ENCODE measurements at regions not wholly inside any gene's neighbourhood (a gene's known extent, or its start where the extent isn't known, plus 50 kb on each side); places are given as distances from the start of the nearest gene placed in this dataset.

DNA sequence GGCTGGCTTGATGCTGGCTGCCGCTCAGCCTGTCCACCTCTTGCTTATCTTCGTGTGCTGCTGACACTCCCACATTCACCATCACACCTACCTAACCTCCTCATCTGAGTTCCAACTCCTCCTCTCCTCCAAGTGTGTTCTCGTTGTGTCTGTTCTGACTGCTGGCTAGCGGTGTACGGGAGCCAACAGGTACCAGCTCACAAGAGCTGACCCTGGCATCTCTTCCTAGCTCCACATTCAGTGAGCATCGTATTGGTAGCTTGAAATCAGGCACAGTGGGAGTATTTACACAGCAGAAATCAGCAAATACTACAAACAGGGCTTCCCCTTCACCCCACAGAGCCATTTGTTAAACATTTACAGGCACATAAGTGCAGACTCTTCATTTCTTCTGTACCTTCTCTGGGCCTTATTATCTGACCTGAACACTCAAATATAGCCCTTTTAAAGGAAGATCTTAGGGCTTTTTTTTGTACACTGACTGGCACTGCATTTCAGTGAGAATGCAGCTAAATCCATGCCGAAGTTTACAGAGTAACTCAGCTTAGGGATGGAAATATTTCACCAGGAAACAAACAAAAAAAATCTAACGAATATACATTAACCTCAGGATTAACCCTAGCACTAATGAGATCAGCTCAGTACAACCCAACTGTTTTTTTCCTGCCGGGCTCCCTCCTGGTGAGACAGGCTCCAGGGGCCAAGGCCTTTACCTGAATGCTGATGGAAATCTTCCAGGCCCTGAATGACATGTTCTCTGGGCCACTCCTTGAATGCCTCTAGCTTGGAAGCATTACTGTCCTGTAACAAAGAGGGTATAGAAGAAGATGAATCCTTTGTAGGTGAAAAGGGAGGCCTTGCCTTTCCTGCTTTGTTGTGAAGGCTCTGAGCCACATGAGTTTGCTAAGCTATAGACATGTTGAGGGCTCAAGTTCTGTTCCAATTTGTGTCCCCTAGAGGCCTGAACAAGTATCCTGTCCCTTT lies 150.5 kb upstream of the LPP start:
- Histone ChIP-seq H3K4me3 (no peak overlapping the region), H3K4me1 (peaks cover 53% of the 10 kb centered on the region), H3K27ac (peak overlapping the region; percentile 75 to 84), H3K4me2 (peak overlapping the region; percentile 77), H3K9me3 (no peaks in the 10 kb centered on the region)
- ChIA-PET CTCF (interaction anchor here (1.3 kb wide), 1 partner anchor 14 kb away, joined by 5 read pairs; no protein-coding TSS in a partner anchor), POLR2A (interaction anchor here (0.8 kb wide), 1 partner anchor 258 kb away, joined by 3 read pairs; the partner anchor contains the start of gene BCL6)
- ATAC-seq, result peak; percentile 80 to 92
- DNase-seq (ENCODE audit: low read depth in 1 of 2, low spot score in 1 of 2), result peak; percentile 12 to 76
- peak; percentile 64 for TF ChIP-seq MAFK (IDR thresholded peaks at IDR 0.05; ENCODE audit: partially characterized antibody)
- TF ChIP-seq CHD4 (IDR thresholded peaks at IDR 0.05; ENCODE audit: borderline replicate concordance), result no peak
- no peak for FAIRE-seq
- WGBS (ENCODE audit: missing lambda C conversion rate), result 13% methylated on average over 9 of the region's 9 CpGs

- H3K4me2 ChIP-seq, result no peak overlapping the region
- peaks cover 33% of the 10 kb centered on the region for H3K4me1 ChIP-seq
- peak in 1 of 2 experiments; percentile 30 for DNase-seq (ENCODE audit: low read depth in 1 of 2, low spot score in 1 of 2)
- FAIRE-seq, result no peak
- no peak overlapping the region for H3K4me3 ChIP-seq
- peak overlapping the region in 1 of 2 experiments; percentile 63; a peak in 3 of 6 replicates for H3K27ac ChIP-seq
- 87% methylated on average over 17 of the region's 17 CpGs for WGBS (ENCODE audit: missing lambda C conversion rate)
- TF ChIP-seq JUN (IDR thresholded peaks at IDR 0.05), result no peak
- TF ChIP-seq MAFK (IDR thresholded peaks at IDR 0.05; ENCODE audit: partially characterized antibody), result peak; percentile 39
- TF ChIP-seq ESRRA (IDR thresholded peaks at IDR 0.05; ENCODE audit: borderline replicate concordance, low read length), result no peak
- H3K9me3 ChIP-seq, result peaks cover 3% of the 10 kb centered on the region; the same call in 1 of the 3 replicates
- POLR2A ChIA-PET, result no interaction called here
- no peak for ATAC-seq
- CTCF ChIA-PET, result no interaction called here
Measured at GRCh38 chr3:188006726-188007393, 147.1 kb upstream of the LPP start.

DNA sequence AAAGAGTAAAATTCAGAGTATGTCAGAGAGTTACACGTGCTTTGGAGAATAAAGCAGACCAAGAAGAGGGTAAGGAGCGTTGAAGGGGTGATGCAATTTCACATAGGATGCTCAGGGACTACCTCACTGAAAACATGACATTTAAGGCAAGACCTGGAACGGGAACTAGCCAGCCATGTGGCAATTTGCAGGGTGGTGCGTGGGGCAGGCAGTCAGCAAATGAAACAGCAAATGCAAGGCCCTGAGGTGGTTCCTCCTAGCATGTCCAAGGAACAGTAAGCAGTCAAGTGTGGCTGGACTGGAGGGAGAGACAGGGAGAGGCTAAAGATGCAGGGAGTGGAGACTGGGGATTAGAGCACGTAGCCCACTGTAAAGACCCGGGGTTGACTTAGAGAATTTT lies 146.1 kb upstream of the LPP start:
- ATAC-seq (no peak), DNase-seq (ENCODE audit: low read depth in 1 of 2, low spot score in 1 of 2) (no peak), FAIRE-seq (no peak)
- CTCF ChIA-PET, result no interaction called here
- POLR2A ChIA-PET, result no interaction called here
- no peak overlapping the region for H3K4me3 ChIP-seq
- H3K9me3 ChIP-seq, result peaks cover 3% of the 10 kb centered on the region; the same call in 1 of the 3 replicates
- TF ChIP-seq KDM1A (IDR thresholded peaks at IDR 0.05; ENCODE audit: low read depth) (no peak), ZNF302 (CRISPR knock-in tag; IDR thresholded peaks at IDR 0.05) (no peak), ZSCAN20 (CRISPR knock-in tag; IDR thresholded peaks at IDR 0.05) (no peak), POLR2A (IDR thresholded peaks at IDR 0.05; ENCODE audit: low read length) (no peak), USF2 (IDR thresholded peaks at IDR 0.05) (no peak), CBX8 (IDR thresholded peaks at IDR 0.05) (no peak), EP300 (IDR thresholded peaks at IDR 0.05) (no peak), HES2 (IDR thresholded peaks at IDR 0.05) (no peak), TFCP2L1 (CRISPR knock-in tag; IDR thresholded peaks at IDR 0.05) (no peak), NR3C1 (IDR thresholded peaks at IDR 0.05) (no peak), SMC3 (IDR thresholded peaks at IDR 0.05) (no peak), RFX5 (IDR thresholded peaks at IDR 0.05) (no peak), EHMT2 (IDR thresholded peaks at IDR 0.05; ENCODE audit: low read depth) (no peak), GATA3 (IDR thresholded peaks at IDR 0.05; ENCODE audit: borderline replicate concordance) (no peak), NPAS2 (CRISPR knock-in tag; IDR thresholded peaks at IDR 0.05; ENCODE audit: borderline replicate concordance) (no peak)
- TF ChIP-seq, protein P1, sequence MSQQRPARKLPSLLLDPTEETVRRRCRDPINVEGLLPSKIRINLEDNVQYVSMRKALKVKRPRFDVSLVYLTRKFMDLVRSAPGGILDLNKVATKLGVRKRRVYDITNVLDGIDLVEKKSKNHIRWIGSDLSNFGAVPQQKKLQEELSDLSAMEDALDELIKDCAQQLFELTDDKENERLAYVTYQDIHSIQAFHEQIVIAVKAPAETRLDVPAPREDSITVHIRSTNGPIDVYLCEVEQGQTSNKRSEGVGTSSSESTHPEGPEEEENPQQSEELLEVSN (IDR thresholded peaks at IDR 0.05; ENCODE audit: borderline replicate concordance, low read depth), result no peak
- TF ChIP-seq, protein P2, sequence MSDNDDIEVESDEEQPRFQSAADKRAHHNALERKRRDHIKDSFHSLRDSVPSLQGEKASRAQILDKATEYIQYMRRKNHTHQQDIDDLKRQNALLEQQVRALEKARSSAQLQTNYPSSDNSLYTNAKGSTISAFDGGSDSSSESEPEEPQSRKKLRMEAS (IDR thresholded peaks at IDR 0.05), result no peak
- no peak overlapping the region for H3K4me2 ChIP-seq
- peaks cover 23% of the 10 kb centered on the region for H3K4me1 ChIP-seq
- no peak overlapping the region for H3K27ac ChIP-seq
- WGBS (ENCODE audit: missing lambda C conversion rate), result 83% methylated on average over 6 of the region's 6 CpGs

Data from A549 (cell line).